ENCODE measurements at regions not wholly inside any gene's neighbourhood (a gene's known extent, or its start where the extent isn't known, plus 50 kb on each side); places are given as distances from the start of the nearest gene placed in this dataset.

DNA sequence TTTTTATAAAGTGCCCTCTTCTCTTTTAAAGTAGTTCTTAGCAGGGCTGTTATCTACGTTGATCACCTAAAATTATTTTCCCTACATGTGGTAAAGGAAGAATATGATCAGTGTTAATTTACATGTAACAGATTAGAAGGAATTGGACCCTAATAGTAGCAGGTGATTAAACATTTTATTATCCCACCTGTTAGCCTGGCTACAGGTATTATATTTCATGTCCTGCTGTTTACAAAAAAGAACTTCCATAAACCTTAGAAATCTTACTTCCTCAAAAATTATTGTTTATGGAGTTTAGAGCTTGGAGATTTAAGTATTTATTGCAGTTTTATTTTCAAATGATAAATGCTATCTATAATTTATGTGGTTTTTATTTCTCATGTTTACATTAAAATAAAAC is 1226.7 kb downstream of the UQCRFS1 start:
- DNase-seq (ENCODE audit: low read depth), result no peak
- no peak overlapping the region for H3K4me3 ChIP-seq (ENCODE audit: low read depth, low read length)

DNA sequence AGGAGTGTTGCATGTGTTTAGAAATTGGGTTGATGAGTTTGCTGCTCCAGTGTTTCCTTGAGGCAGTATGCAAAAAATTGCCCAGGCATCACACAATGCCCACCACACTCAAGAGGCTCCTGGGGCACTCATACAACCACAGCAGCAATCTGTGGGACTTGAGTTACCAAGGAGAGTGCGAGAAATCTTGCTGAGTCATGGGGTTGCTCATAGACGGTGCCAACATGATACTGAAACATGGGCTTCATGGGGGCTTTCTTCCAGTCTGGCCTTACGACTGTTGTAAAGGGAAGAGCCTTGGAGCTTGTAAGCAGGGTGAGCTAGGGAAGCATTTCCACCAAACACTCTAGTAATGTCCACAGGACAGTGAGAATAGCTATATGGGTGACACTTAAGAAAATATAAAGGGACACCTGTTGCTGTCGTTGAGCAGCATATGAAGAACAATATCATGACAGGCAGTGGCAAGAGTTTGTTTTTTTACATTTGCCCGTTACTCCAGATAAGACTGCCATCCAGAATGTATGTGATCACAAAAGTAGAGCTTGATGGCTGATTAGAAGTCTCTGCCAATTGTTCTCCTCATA is 1237.4 kb downstream of the UQCRFS1 start:
- no peak for DNase-seq (ENCODE audit: low read depth)
- TF ChIP-seq, protein P1, sequence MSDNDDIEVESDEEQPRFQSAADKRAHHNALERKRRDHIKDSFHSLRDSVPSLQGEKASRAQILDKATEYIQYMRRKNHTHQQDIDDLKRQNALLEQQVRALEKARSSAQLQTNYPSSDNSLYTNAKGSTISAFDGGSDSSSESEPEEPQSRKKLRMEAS (IDR thresholded peaks at IDR 0.05; ENCODE audit: low read depth, low read length), result no peak
- TF ChIP-seq, protein P2, sequence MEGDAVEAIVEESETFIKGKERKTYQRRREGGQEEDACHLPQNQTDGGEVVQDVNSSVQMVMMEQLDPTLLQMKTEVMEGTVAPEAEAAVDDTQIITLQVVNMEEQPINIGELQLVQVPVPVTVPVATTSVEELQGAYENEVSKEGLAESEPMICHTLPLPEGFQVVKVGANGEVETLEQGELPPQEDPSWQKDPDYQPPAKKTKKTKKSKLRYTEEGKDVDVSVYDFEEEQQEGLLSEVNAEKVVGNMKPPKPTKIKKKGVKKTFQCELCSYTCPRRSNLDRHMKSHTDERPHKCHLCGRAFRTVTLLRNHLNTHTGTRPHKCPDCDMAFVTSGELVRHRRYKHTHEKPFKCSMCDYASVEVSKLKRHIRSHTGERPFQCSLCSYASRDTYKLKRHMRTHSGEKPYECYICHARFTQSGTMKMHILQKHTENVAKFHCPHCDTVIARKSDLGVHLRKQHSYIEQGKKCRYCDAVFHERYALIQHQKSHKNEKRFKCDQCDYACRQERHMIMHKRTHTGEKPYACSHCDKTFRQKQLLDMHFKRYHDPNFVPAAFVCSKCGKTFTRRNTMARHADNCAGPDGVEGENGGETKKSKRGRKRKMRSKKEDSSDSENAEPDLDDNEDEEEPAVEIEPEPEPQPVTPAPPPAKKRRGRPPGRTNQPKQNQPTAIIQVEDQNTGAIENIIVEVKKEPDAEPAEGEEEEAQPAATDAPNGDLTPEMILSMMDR (IDR thresholded peaks at IDR 0.05; ENCODE audit: low read depth, low read length), result no peak
- TF ChIP-seq POLR2A (IDR thresholded peaks at IDR 0.05; ENCODE audit: extremely low read depth, insufficient read length), result no peak
- no peak for TF ChIP-seq MYC (IDR thresholded peaks at IDR 0.05; ENCODE audit: low read depth, low read length)

More for the DNA sequence above, 1226.7 kb downstream of the UQCRFS1 start:
- TF ChIP-seq MYC (IDR thresholded peaks at IDR 0.05; ENCODE audit: low read depth, low read length) (no peak), POLR2A (IDR thresholded peaks at IDR 0.05; ENCODE audit: extremely low read depth, insufficient read length) (no peak)
- TF ChIP-seq, protein P2 (IDR thresholded peaks at IDR 0.05; ENCODE audit: low read depth, low read length), result no peak
- TF ChIP-seq, protein P1 (IDR thresholded peaks at IDR 0.05; ENCODE audit: low read depth, low read length), result no peak

DNA sequence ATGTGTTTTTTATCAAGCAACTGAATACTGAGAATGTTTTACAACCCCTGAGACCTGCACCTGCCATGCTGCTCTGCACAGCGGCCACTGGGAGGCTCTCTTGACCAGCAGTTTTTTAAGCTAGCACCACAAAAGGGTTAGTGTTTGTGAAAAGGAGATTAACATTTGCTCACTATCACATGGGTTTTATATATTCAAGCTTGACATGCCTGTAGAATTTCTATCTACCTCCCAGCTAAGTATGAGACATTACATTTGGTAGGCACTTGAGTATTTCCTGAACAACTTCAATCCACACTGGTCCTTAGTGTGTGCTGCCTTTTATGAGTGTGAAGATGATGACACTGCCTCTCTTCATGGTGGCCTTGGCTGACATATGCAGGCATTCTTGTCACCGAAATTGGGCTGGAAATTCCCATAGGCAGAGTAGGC is 1238.9 kb downstream of the UQCRFS1 start:
- H3K4me3 ChIP-seq (ENCODE audit: low read depth, low read length), result no peak overlapping the region
- peak; percentile 25 for DNase-seq (ENCODE audit: low read depth)
- TF ChIP-seq, protein P2 (IDR thresholded peaks at IDR 0.05; ENCODE audit: low read depth, low read length), result peak; percentile 65
- TF ChIP-seq, protein P1 (IDR thresholded peaks at IDR 0.05; ENCODE audit: low read depth, low read length), result peak; percentile 47; the same call in 1 of the 2 replicates
- TF ChIP-seq MYC (IDR thresholded peaks at IDR 0.05; ENCODE audit: low read depth, low read length), result no peak
- no peak for TF ChIP-seq POLR2A (IDR thresholded peaks at IDR 0.05; ENCODE audit: extremely low read depth, insufficient read length)

More for the DNA sequence above, 1237.4 kb downstream of the UQCRFS1 start:
- H3K4me3 ChIP-seq (ENCODE audit: low read depth, low read length), result no peak overlapping the region

DNA sequence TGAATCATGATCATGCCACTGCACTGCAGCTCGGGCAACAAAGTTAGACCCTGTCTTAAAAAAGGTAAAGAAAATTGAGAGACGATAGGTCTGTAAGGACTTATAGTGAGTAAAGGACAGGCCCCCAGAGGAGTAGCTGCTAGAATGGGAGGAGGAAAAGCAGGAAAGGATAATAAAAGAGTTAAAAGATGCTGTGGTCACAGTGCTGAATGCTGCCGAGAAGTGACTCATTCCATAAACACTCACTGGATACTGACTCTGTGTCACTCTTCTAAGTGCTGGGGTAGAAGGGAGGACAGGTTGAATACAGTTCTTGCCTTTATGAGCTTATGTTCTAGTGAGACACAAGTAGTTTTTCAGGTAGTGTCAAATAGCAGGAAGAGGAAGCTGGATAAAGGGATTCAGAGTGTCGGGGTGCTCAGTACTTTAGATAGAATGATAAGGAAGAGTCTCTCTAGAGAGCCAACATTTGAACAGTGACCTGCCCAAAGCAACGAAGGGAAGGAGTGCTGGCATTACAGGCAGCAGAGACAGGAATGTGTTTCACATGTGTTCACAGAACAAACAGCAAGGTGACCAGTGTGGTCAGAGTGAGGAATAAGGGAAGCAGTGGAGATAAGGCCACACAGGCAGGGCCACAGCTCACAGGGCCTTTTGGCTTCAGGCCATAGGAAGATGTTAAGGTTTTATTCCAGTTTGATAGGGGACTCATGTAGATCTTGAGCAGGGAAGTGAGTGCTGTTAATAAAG is 1240.5 kb downstream of the UQCRFS1 start:
- DNase-seq (ENCODE audit: low read depth), result no peak

DNA sequence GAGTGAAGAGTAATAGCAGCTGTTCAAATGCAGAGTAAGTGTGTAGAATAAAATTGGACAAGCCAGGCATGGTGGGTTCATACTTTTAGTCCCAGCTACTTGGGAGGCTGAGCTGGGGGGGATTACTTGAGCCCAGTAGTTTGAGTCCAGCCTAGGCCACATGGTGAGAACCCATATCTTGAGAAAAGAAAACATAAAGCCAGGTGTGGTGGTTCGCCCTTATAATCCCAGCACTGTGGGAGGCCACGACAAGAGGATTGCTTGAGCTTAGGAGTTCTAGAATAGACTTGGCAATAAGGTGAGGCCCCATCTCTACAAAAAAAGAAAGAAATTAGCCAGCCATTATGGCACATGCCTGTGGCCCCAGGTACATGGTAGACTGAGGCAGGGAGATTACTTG is 1241.1 kb downstream of the UQCRFS1 start:
- DNase-seq (ENCODE audit: low read depth), result no peak
- no peak for TF ChIP-seq MYC (IDR thresholded peaks at IDR 0.05; ENCODE audit: low read depth, low read length)
- no peak for TF ChIP-seq POLR2A (IDR thresholded peaks at IDR 0.05; ENCODE audit: extremely low read depth, insufficient read length)
- TF ChIP-seq, protein P2 (IDR thresholded peaks at IDR 0.05; ENCODE audit: low read depth, low read length), result no peak
- TF ChIP-seq, protein P1 (IDR thresholded peaks at IDR 0.05; ENCODE audit: low read depth, low read length), result no peak
- no peak overlapping the region for H3K4me3 ChIP-seq (ENCODE audit: low read depth, low read length)

More for the DNA sequence above, 1240.5 kb downstream of the UQCRFS1 start:
- TF ChIP-seq, protein P1 (IDR thresholded peaks at IDR 0.05; ENCODE audit: low read depth, low read length), result no peak
- no peak for TF ChIP-seq POLR2A (IDR thresholded peaks at IDR 0.05; ENCODE audit: extremely low read depth, insufficient read length)
- no peak overlapping the region for H3K4me3 ChIP-seq (ENCODE audit: low read depth, low read length)

DNA sequence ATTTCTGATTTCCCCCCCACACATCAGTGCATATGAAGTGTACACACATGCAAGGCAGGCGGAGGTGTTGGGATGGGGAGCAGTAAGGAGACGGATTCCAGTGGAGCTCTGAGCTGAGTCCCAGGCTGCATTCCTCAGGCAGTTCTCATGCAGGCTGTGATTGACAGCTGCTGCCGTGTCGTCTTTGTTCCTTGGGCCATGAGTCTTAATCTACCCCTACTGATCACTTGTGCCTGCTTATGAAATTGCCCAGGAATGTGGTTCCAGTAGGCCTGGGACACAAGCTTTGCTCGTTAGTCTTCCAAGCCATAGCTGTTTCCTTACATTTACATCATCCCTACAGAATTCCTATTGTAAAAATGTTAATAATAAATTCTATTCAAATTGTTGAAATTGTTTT is 1241.9 kb downstream of the UQCRFS1 start:
- no peak overlapping the region for H3K4me3 ChIP-seq (ENCODE audit: low read depth, low read length)
- TF ChIP-seq, protein P1 (IDR thresholded peaks at IDR 0.05; ENCODE audit: low read depth, low read length), result no peak
- TF ChIP-seq POLR2A (IDR thresholded peaks at IDR 0.05; ENCODE audit: extremely low read depth, insufficient read length) (no peak), MYC (IDR thresholded peaks at IDR 0.05; ENCODE audit: low read depth, low read length) (no peak)
- TF ChIP-seq, protein P2 (IDR thresholded peaks at IDR 0.05; ENCODE audit: low read depth, low read length), result no peak
- DNase-seq (ENCODE audit: low read depth), result no peak
